ENCODE measurements at regions not wholly inside any gene's neighbourhood (a gene's known extent, or its start where the extent isn't known, plus 50 kb on each side); places are given as distances from the start of the nearest gene placed in this dataset.

DNA sequence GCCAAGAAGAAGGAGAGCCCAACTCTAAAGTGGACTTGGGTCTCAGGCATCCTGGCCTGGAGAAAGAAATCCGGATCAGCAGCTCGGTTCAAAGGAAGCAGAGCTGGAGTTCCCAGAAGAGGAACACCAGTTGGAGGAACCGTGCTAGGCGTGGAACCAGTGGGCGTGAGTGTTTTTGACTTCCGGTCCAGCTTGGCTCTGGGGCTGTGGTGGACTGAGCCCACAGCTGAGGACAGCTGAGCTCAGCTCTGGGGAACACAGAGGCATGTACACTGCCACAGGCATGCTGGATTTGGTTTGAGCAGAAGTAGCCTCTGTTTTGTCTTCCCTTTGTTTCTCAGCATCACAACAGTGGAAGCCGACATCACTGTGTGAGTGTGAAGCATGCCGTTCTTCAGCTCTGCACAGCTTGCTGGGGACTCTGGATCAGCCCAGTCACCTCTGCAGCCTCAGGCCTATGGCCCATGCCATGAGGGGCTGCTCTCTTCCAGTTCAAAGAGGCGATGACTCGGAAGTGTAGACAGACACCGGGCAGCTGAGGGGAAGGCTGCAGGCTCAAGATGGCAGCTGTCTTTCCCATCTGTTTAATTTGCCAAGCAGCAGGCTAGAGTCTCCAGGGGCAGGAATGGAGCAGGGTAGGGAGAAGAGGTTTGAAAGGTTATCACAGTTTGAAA lies 185.8 kb upstream of the UBE3A start:
- Histone ChIP-seq H3K9ac (ENCODE audit: low read length) (no peak overlapping the region), H4K20me1 (ENCODE audit: low read depth, low read length) (no peaks in the 10 kb centered on the region), H3K4me3 (ENCODE audit: insufficient read depth, low read length, poor library complexity, severe bottlenecking) (no peak overlapping the region), H3K79me2 (ENCODE audit: insufficient read depth, low read length) (no peaks in the 10 kb centered on the region), H3F3A (ENCODE audit: insufficient read depth) (no peaks in the 10 kb centered on the region), H2AFZ (ENCODE audit: low read depth, low read length, severe bottlenecking) (no peak overlapping the region), H3K36me3 (ENCODE audit: low read length) (no peaks in the 10 kb centered on the region), H3K9me3 (ENCODE audit: insufficient read depth, low read length) (no peaks in the 10 kb centered on the region), H3K27ac (ENCODE audit: low read depth, low read length) (no peak overlapping the region), H3K9me2 (replicated peaks; ENCODE audit: insufficient read depth, low read length) (no peaks in the 10 kb centered on the region), H3K27me3 (ENCODE audit: low read length) (no peaks in the 10 kb centered on the region), H3K4me2 (ENCODE audit: low read depth, low read length, poor library complexity, severe bottlenecking) (no peak overlapping the region)
- TF ChIP-seq EZH2phosphoT487 (conservative IDR thresholded peaks at IDR 0.05; ENCODE audit: low read length), result no peak
- TF ChIP-seq, protein P1, sequence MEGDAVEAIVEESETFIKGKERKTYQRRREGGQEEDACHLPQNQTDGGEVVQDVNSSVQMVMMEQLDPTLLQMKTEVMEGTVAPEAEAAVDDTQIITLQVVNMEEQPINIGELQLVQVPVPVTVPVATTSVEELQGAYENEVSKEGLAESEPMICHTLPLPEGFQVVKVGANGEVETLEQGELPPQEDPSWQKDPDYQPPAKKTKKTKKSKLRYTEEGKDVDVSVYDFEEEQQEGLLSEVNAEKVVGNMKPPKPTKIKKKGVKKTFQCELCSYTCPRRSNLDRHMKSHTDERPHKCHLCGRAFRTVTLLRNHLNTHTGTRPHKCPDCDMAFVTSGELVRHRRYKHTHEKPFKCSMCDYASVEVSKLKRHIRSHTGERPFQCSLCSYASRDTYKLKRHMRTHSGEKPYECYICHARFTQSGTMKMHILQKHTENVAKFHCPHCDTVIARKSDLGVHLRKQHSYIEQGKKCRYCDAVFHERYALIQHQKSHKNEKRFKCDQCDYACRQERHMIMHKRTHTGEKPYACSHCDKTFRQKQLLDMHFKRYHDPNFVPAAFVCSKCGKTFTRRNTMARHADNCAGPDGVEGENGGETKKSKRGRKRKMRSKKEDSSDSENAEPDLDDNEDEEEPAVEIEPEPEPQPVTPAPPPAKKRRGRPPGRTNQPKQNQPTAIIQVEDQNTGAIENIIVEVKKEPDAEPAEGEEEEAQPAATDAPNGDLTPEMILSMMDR (IDR thresholded peaks at IDR 0.05; ENCODE audit: insufficient read depth, low read length, poor library complexity, severe bottlenecking), result no peak

DNA sequence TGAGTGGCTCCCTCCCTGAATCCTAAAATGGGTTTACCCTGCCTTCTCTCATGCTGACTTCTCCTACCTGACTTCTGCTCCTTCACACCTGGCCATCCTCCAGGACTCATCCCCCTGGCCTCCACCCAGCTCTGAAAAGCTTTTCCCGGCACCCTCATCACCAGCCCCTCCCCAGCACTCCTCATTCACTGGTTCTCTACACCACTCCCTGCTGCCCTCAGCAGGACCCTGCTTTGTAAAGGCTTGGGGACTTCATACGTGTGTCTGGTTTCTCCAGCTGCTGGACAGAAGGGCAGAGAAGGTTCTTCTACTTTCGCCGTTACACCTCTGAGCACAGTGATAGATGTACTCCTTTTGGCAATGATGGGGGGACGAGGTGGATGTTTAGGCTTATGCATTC lies 184.9 kb upstream of the UBE3A start:
- Histone ChIP-seq H3F3A (ENCODE audit: insufficient read depth) (no peaks in the 10 kb centered on the region), H3K79me2 (ENCODE audit: insufficient read depth, low read length) (no peaks in the 10 kb centered on the region), H3K27me3 (ENCODE audit: low read length) (no peaks in the 10 kb centered on the region), H3K9me2 (replicated peaks; ENCODE audit: insufficient read depth, low read length) (no peaks in the 10 kb centered on the region), H2AFZ (ENCODE audit: low read depth, low read length, severe bottlenecking) (no peak overlapping the region), H3K9ac (ENCODE audit: low read length) (no peak overlapping the region), H4K20me1 (ENCODE audit: low read depth, low read length) (no peaks in the 10 kb centered on the region), H3K9me3 (ENCODE audit: insufficient read depth, low read length) (no peaks in the 10 kb centered on the region), H3K4me3 (ENCODE audit: insufficient read depth, low read length, poor library complexity, severe bottlenecking) (no peak overlapping the region), H3K36me3 (ENCODE audit: low read length) (no peaks in the 10 kb centered on the region), H3K4me2 (ENCODE audit: low read depth, low read length, poor library complexity, severe bottlenecking) (no peak overlapping the region), H3K27ac (ENCODE audit: low read depth, low read length) (no peak overlapping the region)
- TF ChIP-seq EZH2phosphoT487 (conservative IDR thresholded peaks at IDR 0.05; ENCODE audit: low read length), result no peak
- TF ChIP-seq, protein P1 (IDR thresholded peaks at IDR 0.05; ENCODE audit: insufficient read depth, low read length, poor library complexity, severe bottlenecking), result no peak

DNA sequence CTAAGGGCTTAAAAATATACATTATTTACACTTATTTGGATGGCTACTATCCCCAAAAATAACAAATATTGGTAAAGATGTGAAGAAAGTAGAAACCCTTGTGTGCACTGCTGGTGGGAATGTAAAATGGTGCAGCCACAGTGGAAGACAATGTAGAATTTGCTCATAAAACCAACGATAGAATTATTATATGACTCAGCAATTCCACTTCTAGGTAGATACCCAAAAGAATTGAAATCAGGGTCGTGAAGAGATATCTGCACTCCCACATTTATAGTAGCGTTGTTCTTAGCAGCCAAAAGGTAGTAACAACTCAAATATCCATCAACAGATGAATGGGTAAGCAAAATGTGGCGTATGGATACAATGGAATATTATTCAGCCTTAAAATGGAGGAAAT lies 181.6 kb upstream of the UBE3A start:
- no peaks in the 10 kb centered on the region for H4K20me1 ChIP-seq (ENCODE audit: low read depth, low read length)
- no peak overlapping the region for H2AFZ ChIP-seq (ENCODE audit: low read depth, low read length, severe bottlenecking)
- H3K79me2 ChIP-seq (ENCODE audit: insufficient read depth, low read length), result no peaks in the 10 kb centered on the region
- H3K9me3 ChIP-seq (ENCODE audit: insufficient read depth, low read length), result no peaks in the 10 kb centered on the region
- H3K4me3 ChIP-seq (ENCODE audit: insufficient read depth, low read length, poor library complexity, severe bottlenecking), result no peak overlapping the region
- no peaks in the 10 kb centered on the region for H3F3A ChIP-seq (ENCODE audit: insufficient read depth)
- H3K4me2 ChIP-seq (ENCODE audit: low read depth, low read length, poor library complexity, severe bottlenecking), result no peak overlapping the region
- H3K9me2 ChIP-seq (replicated peaks; ENCODE audit: insufficient read depth, low read length), result no peaks in the 10 kb centered on the region
- no peaks in the 10 kb centered on the region for H3K27me3 ChIP-seq (ENCODE audit: low read length)
- H3K36me3 ChIP-seq (ENCODE audit: low read length), result no peaks in the 10 kb centered on the region
- H3K27ac ChIP-seq (ENCODE audit: low read depth, low read length), result no peak overlapping the region
- no peak overlapping the region for H3K9ac ChIP-seq (ENCODE audit: low read length)
- TF ChIP-seq, protein P1 (IDR thresholded peaks at IDR 0.05; ENCODE audit: insufficient read depth, low read length, poor library complexity, severe bottlenecking), result no peak
- no peak for TF ChIP-seq EZH2phosphoT487 (conservative IDR thresholded peaks at IDR 0.05; ENCODE audit: low read length)

Data from SU-DHL-6 (cell line).